Subcutaneous abdominal adipose tissue (tissue), 5 donors: ENCODE measurements at regions not wholly inside any gene's neighbourhood (a gene's known extent, or its start where the extent isn't known, plus 50 kb on each side); places are given as distances from the start of the nearest gene placed in this dataset.
"Not testable (repeated sequence)": the region's sequence is repeated elsewhere in the genome, so short reads cannot be mapped to it uniquely, and the experiment has no call there.

ENCODE experiments used
- H3K27ac ChIP-seq: one replicate; pipeline ENCODE4 v1.7.0; 2013; ENCODE audit warnings: low read depth, mild to moderate bottlenecking, inconsistent platforms, low read length, moderate library complexity
- H3K27me3 ChIP-seq, 5 donors: one replicate each; pipeline ENCODE4 v1.7.0; 2013; ENCODE audit warnings: low read length in 5 of 5, inconsistent platforms in 1 of 5; ENCODE audit not compliant: control insufficient read depth in 5 of 5, insufficient read depth in 4 of 5
- H3K36me3 ChIP-seq, 5 donors: one replicate each; pipeline ENCODE4 v1.7.0; 2013; ENCODE audit warnings: low read length in 5 of 5; ENCODE audit not compliant: control insufficient read depth in 5 of 5, insufficient read depth in 5 of 5
- H3K4me1 ChIP-seq, 5 donors: one replicate each; pipeline ENCODE4 v1.7.0; 2013; ENCODE audit warnings: low read length in 5 of 5, mild to moderate bottlenecking in 3 of 5, moderate library complexity in 1 of 5; ENCODE audit not compliant: control insufficient read depth in 5 of 5, insufficient read depth in 5 of 5
- H3K4me3 ChIP-seq, 5 donors: one replicate each; pipeline ENCODE4 v1.7.0; 2013; ENCODE audit warnings: low read length in 5 of 5, low read depth in 1 of 5
- H3K9ac ChIP-seq, 5 donors: one replicate each; pipeline ENCODE4 v1.7.0; 2013; ENCODE audit warnings: low read length in 5 of 5, mild to moderate bottlenecking in 4 of 5, moderate library complexity in 3 of 5
- H3K9me3 ChIP-seq, 5 donors: one replicate each; pipeline ENCODE4 v1.7.0; 2013; ENCODE audit warnings: low read length in 5 of 5; ENCODE audit not compliant: control insufficient read depth in 5 of 5
- donor health status: healthy.
- donor health status: healthy.
- donor health status: healthy.
- donor health status: healthy.
- donor health status: healthy.

- no peaks in the 10 kb centered on the region for H3K36me3 ChIP-seq
- H3K4me3 ChIP-seq: no peak overlapping the region
- H3K9me3 ChIP-seq: peaks cover 0 to 3% (median 0%) of the 10 kb centered on the region in 5 donors
- no peak overlapping the region for H3K9ac ChIP-seq
- H3K4me1 ChIP-seq: peaks cover 0 to 15% (median 4%) of the 10 kb centered on the region in 5 donors
- no peaks in the 10 kb centered on the region for H3K27me3 ChIP-seq
- no peak overlapping the region for H3K27ac ChIP-seq
These were observed 763.7 kb upstream of the GRAMD2B start for GRCh38 chr5:125659316-125660023.

DNA sequence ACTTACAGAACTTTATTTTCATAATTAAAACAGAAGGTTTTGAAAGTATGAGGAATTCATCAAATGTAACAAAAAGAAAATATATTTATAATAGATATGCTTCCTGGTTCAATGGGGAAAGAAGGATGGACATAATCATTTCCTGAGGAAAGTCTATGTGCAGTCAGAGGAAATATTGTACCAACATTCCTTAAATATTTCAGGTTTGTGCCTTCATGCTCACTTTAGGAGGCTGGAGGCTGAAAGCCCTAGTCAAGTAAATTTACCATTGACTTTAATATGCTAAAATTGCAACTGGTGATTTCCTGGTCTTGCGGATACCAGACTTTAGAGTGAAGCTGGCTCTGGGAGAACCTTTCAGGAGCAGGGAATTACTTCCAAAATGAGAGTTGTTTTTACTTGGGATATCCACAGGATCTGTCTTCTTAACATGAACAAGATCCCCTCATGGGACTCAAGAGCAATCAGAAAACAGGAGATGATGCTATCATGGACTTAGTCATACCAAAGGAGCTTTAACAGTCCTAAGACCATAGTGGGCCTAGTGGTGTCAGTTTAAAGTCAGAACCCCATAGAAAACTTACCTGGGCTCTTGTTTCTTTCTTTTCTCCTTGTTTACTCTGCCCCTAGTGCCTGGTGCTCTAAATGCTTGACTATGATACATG, 762.8 kb upstream of the GRAMD2B start:
- no peak overlapping the region for H3K9ac ChIP-seq
- H3K27ac ChIP-seq: no peak overlapping the region
- peaks cover 0 to 15% (median 4%) of the 10 kb centered on the region in 5 donors for H3K4me1 ChIP-seq
- no peak overlapping the region for H3K4me3 ChIP-seq
- no peaks in the 10 kb centered on the region for H3K36me3 ChIP-seq
- no peaks in the 10 kb centered on the region for H3K27me3 ChIP-seq
- H3K9me3 ChIP-seq: peaks cover 0 to 3% (median 0%) of the 10 kb centered on the region in 5 donors

- no peak overlapping the region for H3K27ac ChIP-seq
- no peak overlapping the region for H3K9ac ChIP-seq
- peaks cover 0 to 15% (median 4%) of the 10 kb centered on the region in 5 donors for H3K4me1 ChIP-seq
- peaks cover 0 to 3% (median 0%) of the 10 kb centered on the region in 5 donors for H3K9me3 ChIP-seq
- no peaks in the 10 kb centered on the region for H3K36me3 ChIP-seq
- no peaks in the 10 kb centered on the region for H3K27me3 ChIP-seq
- H3K4me3 ChIP-seq: no peak overlapping the region
These were observed 761.6 kb upstream of the GRAMD2B start for GRCh38 chr5:125661584-125661983.

GRCh38 chr5:125668884-125669283, 754.3 kb upstream of the GRAMD2B start:
- no peaks in the 10 kb centered on the region for H3K4me1 ChIP-seq
- no peak overlapping the region for H3K4me3 ChIP-seq
- H3K9ac ChIP-seq: no peak overlapping the region
- no peaks in the 10 kb centered on the region for H3K27me3 ChIP-seq
- no peak overlapping the region for H3K27ac ChIP-seq
- no peaks in the 10 kb centered on the region for H3K9me3 ChIP-seq
- H3K36me3 ChIP-seq: no peaks in the 10 kb centered on the region

DNA sequence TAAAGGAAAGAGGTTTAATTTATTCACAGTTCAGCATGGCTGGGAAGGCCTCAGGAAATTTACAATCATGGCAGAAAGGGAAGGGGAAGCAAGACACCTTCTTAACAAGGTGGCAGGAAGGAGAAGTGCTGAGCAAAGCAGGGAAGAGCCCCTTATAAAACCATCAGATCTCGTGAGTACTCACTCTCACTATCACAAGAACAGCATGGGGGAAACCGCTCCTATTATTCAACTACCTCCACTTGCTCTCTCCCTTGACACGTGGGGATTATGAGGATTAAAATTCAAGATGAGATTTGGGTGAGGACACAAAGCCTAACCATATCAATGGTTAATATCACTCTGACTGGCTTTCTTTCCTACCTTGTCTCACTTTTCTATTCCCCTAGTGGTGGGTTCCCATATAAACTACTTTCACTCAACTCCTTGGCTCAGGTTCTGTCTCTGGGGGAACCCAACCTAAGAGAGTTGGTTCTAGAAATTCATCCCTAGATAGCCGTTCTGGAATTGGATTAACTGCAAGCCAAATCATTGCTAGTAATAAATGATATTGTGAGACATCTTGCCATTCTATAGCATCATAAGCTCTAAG, 749.8 kb upstream of the GRAMD2B start:
- H3K4me1 ChIP-seq: no peaks in the 10 kb centered on the region
- peaks cover 0 to 3% (median 0%) of the 10 kb centered on the region in 5 donors for H3K9me3 ChIP-seq
- H3K9ac ChIP-seq: no peak overlapping the region
- H3K4me3 ChIP-seq: no peak overlapping the region
- H3K27ac ChIP-seq: no peak overlapping the region
- H3K27me3 ChIP-seq: no peaks in the 10 kb centered on the region
- H3K36me3 ChIP-seq: no peaks in the 10 kb centered on the region

DNA sequence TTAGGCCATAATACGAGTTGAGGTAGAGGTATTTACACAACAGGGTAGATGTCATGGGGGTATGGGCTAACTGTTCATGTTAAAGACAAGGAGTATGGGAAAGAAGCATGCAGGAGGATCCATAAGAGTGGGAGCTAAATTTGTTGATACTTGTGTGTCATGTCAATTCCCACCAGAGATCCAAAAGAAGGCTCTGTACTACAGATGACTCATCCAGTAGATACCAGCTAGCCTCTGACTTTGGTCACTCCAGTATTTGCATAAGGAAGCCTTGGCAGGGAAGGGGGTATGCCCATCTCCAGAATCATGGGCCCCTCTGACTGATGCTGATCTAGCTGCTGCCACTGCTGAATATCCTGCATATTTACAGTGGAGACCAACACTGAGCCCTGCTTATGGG, 743.7 kb upstream of the GRAMD2B start:
- H3K4me3 ChIP-seq: no peak overlapping the region
- H3K9me3 ChIP-seq: peaks cover 0 to 3% (median 0%) of the 10 kb centered on the region in 5 donors
- no peaks in the 10 kb centered on the region for H3K36me3 ChIP-seq
- no peak overlapping the region for H3K27ac ChIP-seq
- H3K27me3 ChIP-seq: no peaks in the 10 kb centered on the region
- no peaks in the 10 kb centered on the region for H3K4me1 ChIP-seq
- no peak overlapping the region for H3K9ac ChIP-seq

DNA sequence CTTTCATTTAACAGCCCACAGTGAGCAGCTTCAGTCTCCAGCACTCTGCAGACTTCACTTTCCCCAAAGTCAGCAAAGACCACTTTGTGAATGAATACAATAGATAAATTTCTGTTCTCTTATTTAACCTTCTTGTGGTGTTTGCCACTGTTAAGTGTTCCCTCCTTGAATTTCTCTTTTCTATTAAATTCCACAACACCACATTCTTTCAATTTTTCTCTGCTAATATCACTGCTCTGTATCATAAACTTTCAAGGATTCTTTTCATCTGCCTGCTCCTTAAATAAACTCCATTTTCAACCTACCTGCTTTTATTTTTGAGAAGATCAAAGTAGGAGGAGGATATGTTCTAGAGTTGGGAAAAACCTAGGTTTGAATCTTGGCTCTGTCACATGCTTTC, 739.5 kb upstream of the GRAMD2B start:
- no peaks in the 10 kb centered on the region for H3K36me3 ChIP-seq
- no peak overlapping the region for H3K27ac ChIP-seq
- no peaks in the 10 kb centered on the region for H3K9me3 ChIP-seq
- no peak overlapping the region for H3K9ac ChIP-seq
- no peaks in the 10 kb centered on the region for H3K27me3 ChIP-seq
- no peak overlapping the region for H3K4me3 ChIP-seq
- no peaks in the 10 kb centered on the region for H3K4me1 ChIP-seq

- H3K36me3 ChIP-seq: no peaks in the 10 kb centered on the region
- no peak overlapping the region for H3K27ac ChIP-seq
- no peak overlapping the region for H3K4me3 ChIP-seq
- no peaks in the 10 kb centered on the region for H3K9me3 ChIP-seq
- no peaks in the 10 kb centered on the region for H3K4me1 ChIP-seq
- H3K27me3 ChIP-seq: no peaks in the 10 kb centered on the region
- no peak overlapping the region for H3K9ac ChIP-seq
These were observed 737.4 kb upstream of the GRAMD2B start for GRCh38 chr5:125685771-125686170.

DNA sequence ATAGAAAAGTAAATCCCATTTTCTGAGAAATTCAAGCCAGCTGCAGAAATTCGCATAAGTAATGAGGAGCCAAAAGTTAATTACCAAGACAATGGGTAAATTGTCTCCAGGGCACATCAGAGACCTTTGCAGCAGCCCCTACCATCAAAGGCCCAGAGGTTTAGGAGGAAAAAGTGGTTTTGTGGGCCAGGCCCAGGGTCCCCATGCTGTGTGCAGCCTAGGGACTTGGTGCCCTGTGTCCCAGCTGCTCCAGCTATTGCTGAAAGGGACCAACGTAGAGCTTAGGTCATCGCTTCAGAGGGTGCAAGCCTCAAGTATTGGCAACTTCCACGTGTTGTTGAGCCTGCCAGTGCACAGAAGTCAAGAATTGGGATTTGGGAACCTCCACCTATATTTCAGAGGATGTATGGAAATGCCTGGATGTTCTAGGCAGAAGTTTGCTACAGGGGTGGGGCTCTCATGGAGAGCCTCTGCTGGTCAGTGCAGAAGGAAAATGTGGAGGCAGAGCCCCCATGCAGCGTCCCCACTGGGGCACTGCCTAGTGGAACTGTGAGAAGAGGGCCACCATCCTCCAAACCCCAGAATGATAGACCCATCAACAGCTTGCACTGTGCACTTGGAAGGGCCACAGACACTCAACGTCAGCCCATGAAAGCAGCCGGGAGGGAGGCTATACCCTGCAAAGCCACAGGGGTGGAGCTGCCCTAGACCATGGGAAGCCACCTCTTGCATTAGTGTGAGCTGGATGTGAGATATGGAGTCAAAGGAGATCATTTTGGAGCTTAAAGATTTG, 731.3 kb upstream of the GRAMD2B start:
- not testable (repeated sequence) for H3K4me1 ChIP-seq, H3K36me3 ChIP-seq, H3K4me3 ChIP-seq

More for the DNA sequence above, 731.3 kb upstream of the GRAMD2B start:
- not testable (repeated sequence) for H3K9ac ChIP-seq, H3K27ac ChIP-seq, H3K27me3 ChIP-seq, H3K9me3 ChIP-seq
